Muscle of leg (tissue), 3 donors: ENCODE measurements at regions not wholly inside any gene's neighbourhood (a gene's known extent, or its start where the extent isn't known, plus 50 kb on each side); places are given as distances from the start of the nearest gene placed in this dataset.

Experiments used
- DNase-seq: peaks from one replicate; pipeline ENCODE4 v3.0.0; 2013
- H3K27ac ChIP-seq: one replicate; pipeline ENCODE4 v1.5.1; 2013; ENCODE audit warnings: mild to moderate bottlenecking, low read length, control low read depth
- H3K27me3 ChIP-seq: one replicate; pipeline ENCODE4 v1.6.1; 2013; ENCODE audit warnings: low read length; ENCODE audit not compliant: control insufficient read depth, insufficient read depth
- H3K36me3 ChIP-seq: one replicate; pipeline ENCODE4 v1.6.1; 2013; ENCODE audit warnings: low read length; ENCODE audit not compliant: control insufficient read depth, insufficient read depth
- H3K4me1 ChIP-seq: one replicate; pipeline ENCODE4 v1.6.1; 2013; ENCODE audit warnings: low read length; ENCODE audit not compliant: control insufficient read depth, insufficient read depth
- H3K4me3 ChIP-seq: one replicate; pipeline ENCODE4 v1.5.1; 2013; ENCODE audit warnings: low read length, control low read depth
- H3K9me3 ChIP-seq: replicated peaks from 2 replicates; pipeline ENCODE4 v1.6.1; 2013; ENCODE audit warnings: low read depth, low read length; ENCODE audit not compliant: control insufficient read depth
- WGBS: methylation state at CpG from one replicate; pipeline ENCODE4 v1.1.5; 2013; ENCODE audit warnings: missing lambda C conversion rate; ENCODE audit not compliant: insufficient coverage; 5-methylcytosine and 5-hydroxymethylcytosine counted together

DNA sequence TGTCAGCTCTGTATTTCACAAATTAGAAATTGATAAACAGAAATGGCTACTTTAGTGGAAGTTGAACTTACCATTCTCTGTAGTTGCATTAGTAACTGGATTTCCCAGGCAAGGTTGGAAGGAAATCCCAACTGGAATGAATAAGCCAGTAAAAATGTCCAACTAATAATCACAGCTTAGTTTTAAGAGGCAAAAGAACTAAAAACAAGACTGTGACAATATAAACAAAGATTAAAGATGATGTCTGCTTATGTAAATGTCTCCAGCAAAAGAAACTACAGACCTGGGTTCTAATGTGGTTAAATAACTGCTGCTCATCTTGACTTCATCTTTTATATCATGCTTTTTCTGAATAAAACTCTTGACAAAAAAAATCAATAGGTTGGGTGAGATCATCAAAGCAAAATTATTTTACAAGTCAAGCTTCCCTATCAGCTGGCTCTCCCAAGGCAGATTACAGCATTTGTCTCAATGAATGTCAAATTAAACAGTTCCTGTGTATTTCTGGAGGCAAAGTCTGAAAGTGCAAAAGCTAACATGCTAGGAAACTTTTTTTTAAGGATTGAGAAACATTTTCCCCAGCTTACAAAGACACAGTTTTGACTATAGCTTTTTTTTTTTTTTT, 62.3 kb upstream of the HMHB1 start:
- Histone ChIP-seq H3K27ac (no peak overlapping the region), H3K4me1 (peaks cover 8% of the 10 kb centered on the region), H3K27me3 (no peaks in the 10 kb centered on the region), H3K9me3 (no peaks in the 10 kb centered on the region), H3K36me3 (no peaks in the 10 kb centered on the region), H3K4me3 (no peak overlapping the region)
- DNase-seq, result no peak

GRCh38 chr5:143748516-143748915, 63.4 kb upstream of the HMHB1 start:
- WGBS, result no CpG with 5 or more reads among the region's 1 CpG
- peak; percentile 60 for DNase-seq
- Histone ChIP-seq H3K27me3 (no peaks in the 10 kb centered on the region), H3K36me3 (no peaks in the 10 kb centered on the region), H3K4me3 (no peak overlapping the region), H3K4me1 (peaks cover 8% of the 10 kb centered on the region), H3K9me3 (no peaks in the 10 kb centered on the region), H3K27ac (no peak overlapping the region)

- Histone ChIP-seq H3K27ac (no peak overlapping the region), H3K4me3 (no peak overlapping the region), H3K27me3 (no peaks in the 10 kb centered on the region), H3K4me1 (no peaks in the 10 kb centered on the region), H3K9me3 (no peaks in the 10 kb centered on the region), H3K36me3 (no peaks in the 10 kb centered on the region)
- WGBS, result no CpG with 5 or more reads among the region's 5 CpGs
- DNase-seq, result no peak
These were observed 69.0 kb upstream of the HMHB1 start for GRCh38 chr5:143742951-143743350.

DNA sequence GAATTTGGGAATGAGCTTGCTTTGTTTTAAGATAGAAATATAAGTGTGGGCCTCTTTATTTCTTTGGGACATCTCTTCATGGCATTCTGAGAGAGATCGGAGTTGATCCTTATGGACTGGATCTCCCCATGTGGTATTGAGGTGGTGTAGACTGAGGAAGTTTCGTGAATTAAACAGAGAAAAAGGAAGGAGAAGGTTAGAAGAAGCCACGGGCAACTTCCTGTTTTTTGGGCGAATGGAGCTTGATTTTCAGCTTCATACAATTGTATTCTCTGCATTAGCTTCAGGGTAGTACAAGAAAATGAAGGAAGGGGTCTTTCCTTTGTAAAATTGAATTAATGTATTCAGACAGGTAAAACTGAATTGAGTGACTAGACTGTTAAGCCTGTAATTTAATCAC, 70.5 kb upstream of the HMHB1 start:
- no peaks in the 10 kb centered on the region for H3K4me1 ChIP-seq
- H3K4me3 ChIP-seq, result no peak overlapping the region
- WGBS, result 100% methylated on average over 1 of the region's 4 CpGs
- DNase-seq, result no peak
- no peak overlapping the region for H3K27ac ChIP-seq
- no peaks in the 10 kb centered on the region for H3K9me3 ChIP-seq
- H3K36me3 ChIP-seq, result no peaks in the 10 kb centered on the region
- no peaks in the 10 kb centered on the region for H3K27me3 ChIP-seq

DNA sequence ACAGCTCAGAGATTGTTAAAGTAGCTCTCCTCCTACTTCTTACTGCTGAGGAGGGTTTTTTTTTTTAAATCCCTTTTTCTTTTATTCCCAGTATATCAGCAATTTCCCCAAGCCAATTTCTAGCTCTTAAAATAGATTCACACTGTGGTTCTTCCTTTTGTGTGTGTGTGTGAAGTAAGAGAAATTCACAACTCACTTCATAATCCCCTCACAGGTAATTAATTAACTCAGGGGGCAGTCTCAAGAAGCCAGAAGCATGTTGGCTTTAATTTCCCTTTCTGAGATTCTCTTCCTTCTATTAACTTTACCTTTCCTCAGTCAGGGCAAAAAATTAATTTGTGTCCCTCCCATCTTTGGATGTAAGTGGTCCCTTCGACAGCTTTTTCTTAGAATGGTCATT, 71.0 kb upstream of the HMHB1 start:
- Histone ChIP-seq H3K9me3 (no peaks in the 10 kb centered on the region), H3K27me3 (no peaks in the 10 kb centered on the region), H3K4me3 (no peak overlapping the region), H3K36me3 (no peaks in the 10 kb centered on the region), H3K27ac (no peak overlapping the region), H3K4me1 (no peaks in the 10 kb centered on the region)
- no peak for DNase-seq
- no CpG with 5 or more reads among the region's 1 CpG for WGBS

GRCh38 chr5:143739746-143740145, 72.2 kb upstream of the HMHB1 start:
- no CpG with 5 or more reads among the region's 1 CpG for WGBS
- no peak for DNase-seq
- no peak overlapping the region for H3K27ac ChIP-seq
- no peaks in the 10 kb centered on the region for H3K4me1 ChIP-seq
- no peaks in the 10 kb centered on the region for H3K9me3 ChIP-seq
- H3K36me3 ChIP-seq, result no peaks in the 10 kb centered on the region
- H3K27me3 ChIP-seq, result no peaks in the 10 kb centered on the region
- no peak overlapping the region for H3K4me3 ChIP-seq

GRCh38 chr5:143738417-143739401, 73.3 kb upstream of the HMHB1 start:
- no peaks in the 10 kb centered on the region for H3K4me1 ChIP-seq
- no peaks in the 10 kb centered on the region for H3K9me3 ChIP-seq
- no CpG with 5 or more reads among the region's 2 CpGs for WGBS
- no peak overlapping the region for H3K27ac ChIP-seq
- no peak for DNase-seq
- H3K36me3 ChIP-seq, result no peaks in the 10 kb centered on the region
- H3K4me3 ChIP-seq, result no peak overlapping the region
- H3K27me3 ChIP-seq, result no peaks in the 10 kb centered on the region

DNA sequence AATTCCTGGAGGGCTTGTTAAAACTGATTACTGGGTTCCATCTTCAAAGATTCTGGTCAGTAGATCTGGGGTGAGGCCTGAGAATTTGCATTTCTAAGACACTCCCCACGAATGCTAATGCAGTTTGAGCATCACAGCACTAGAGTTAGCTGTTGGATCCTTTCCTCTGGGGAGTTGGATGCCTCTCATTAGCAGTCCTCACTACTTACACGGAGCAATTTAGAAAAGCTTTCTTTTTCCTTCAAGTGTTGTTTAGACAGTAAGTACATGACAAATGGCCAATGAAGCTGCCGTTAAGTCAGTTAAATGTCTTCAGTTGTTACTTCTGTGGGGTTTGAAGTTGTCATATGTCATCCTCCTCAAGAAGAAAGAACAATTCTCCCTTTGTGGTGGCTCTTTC, 74.9 kb upstream of the HMHB1 start:
- Histone ChIP-seq H3K27me3 (no peaks in the 10 kb centered on the region), H3K27ac (no peak overlapping the region), H3K9me3 (no peaks in the 10 kb centered on the region), H3K4me1 (no peaks in the 10 kb centered on the region), H3K36me3 (no peaks in the 10 kb centered on the region), H3K4me3 (no peak overlapping the region)
- WGBS, result 60% methylated on average over 1 of the region's 3 CpGs
- no peak for DNase-seq

GRCh38 chr5:143734456-143734780, 77.5 kb upstream of the HMHB1 start:
- H3K4me3 ChIP-seq, result no peak overlapping the region
- no peaks in the 10 kb centered on the region for H3K4me1 ChIP-seq
- no peaks in the 10 kb centered on the region for H3K36me3 ChIP-seq
- no peak overlapping the region for H3K27ac ChIP-seq
- WGBS, result no CpG with 5 or more reads among the region's 3 CpGs
- DNase-seq, result no peak
- no peaks in the 10 kb centered on the region for H3K9me3 ChIP-seq
- H3K27me3 ChIP-seq, result no peaks in the 10 kb centered on the region

DNA sequence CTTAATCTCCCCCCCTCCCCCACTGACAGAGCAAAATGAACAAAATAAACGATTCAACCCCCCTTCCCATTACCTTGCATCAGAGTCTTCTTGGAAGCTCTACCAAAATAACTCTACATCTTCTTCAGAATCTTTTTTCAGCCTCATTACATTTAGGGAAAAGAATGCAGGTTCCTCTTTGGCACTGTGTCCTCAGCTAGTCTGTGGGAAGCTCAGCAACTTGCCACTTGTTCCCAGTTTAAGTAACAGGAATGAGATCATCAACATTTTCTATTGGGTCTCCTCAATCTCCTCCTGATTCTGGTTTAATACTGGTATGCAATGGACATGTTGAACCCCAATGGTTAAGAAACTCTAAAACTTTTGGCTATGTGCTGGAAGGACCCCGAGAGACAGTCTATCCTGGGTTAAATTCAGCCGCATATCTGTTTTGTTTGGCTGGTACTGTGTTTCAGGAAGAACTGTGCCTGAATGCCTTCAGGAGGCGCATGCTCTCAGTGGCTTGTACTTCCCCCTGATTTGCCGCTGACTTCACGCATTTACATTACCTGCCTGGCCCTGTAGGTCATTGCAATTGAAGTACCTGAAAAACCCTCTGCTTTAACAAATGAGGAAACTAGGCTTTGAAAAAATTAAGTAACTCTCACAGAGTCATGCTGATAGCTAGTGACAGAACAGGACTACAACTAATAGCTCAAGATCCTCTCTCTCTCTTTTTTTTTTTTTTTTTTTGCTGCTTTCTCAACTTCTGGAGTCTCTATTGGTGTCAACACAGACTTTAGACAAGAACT, 78.1 kb upstream of the HMHB1 start:
- peak overlapping the region; percentile 45 for H3K27ac ChIP-seq
- 75% methylated on average over 4 of the region's 6 CpGs for WGBS

More for the DNA sequence above, 78.1 kb upstream of the HMHB1 start:
- DNase-seq, result peak; percentile 52
- H3K36me3 ChIP-seq, result no peaks in the 10 kb centered on the region
- H3K9me3 ChIP-seq, result no peaks in the 10 kb centered on the region
- H3K27me3 ChIP-seq, result no peaks in the 10 kb centered on the region
- no peaks in the 10 kb centered on the region for H3K4me1 ChIP-seq
- no peak overlapping the region for H3K4me3 ChIP-seq
